ENCODE measurements at regions not wholly inside any gene's neighbourhood (a gene's known extent, or its start where the extent isn't known, plus 50 kb on each side); places are given as distances from the start of the nearest gene placed in this dataset.

DNA sequence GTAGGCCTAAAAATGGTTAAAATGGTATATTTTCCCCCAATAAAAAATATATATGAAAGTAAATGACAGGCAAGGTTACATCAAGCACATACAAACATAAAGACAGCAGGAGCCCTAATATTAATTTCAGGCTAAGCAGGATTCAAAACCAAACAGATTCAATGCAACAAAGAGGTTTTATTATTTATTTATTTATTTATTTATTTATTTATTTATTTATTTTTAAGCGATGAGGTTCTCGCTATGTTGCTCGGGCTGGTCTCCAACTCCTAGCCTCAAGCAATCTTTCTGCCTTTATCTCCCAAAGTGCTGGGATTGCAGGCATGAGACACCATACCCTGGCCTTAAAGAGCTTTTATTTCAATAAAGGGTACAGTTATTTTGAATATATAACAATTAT, 106.4 kb upstream of the SHB start:
- no peak for TF ChIP-seq POLR2A (IDR thresholded peaks at IDR 0.05)
- TF ChIP-seq, protein P1, sequence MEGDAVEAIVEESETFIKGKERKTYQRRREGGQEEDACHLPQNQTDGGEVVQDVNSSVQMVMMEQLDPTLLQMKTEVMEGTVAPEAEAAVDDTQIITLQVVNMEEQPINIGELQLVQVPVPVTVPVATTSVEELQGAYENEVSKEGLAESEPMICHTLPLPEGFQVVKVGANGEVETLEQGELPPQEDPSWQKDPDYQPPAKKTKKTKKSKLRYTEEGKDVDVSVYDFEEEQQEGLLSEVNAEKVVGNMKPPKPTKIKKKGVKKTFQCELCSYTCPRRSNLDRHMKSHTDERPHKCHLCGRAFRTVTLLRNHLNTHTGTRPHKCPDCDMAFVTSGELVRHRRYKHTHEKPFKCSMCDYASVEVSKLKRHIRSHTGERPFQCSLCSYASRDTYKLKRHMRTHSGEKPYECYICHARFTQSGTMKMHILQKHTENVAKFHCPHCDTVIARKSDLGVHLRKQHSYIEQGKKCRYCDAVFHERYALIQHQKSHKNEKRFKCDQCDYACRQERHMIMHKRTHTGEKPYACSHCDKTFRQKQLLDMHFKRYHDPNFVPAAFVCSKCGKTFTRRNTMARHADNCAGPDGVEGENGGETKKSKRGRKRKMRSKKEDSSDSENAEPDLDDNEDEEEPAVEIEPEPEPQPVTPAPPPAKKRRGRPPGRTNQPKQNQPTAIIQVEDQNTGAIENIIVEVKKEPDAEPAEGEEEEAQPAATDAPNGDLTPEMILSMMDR (IDR thresholded peaks at IDR 0.05): no peak
- TF ChIP-seq EP300 (IDR thresholded peaks at IDR 0.05): no peak
